ENCODE measurements at regions not wholly inside any gene's neighbourhood (a gene's known extent, or its start where the extent isn't known, plus 50 kb on each side); places are given as distances from the start of the nearest gene placed in this dataset.

DNA sequence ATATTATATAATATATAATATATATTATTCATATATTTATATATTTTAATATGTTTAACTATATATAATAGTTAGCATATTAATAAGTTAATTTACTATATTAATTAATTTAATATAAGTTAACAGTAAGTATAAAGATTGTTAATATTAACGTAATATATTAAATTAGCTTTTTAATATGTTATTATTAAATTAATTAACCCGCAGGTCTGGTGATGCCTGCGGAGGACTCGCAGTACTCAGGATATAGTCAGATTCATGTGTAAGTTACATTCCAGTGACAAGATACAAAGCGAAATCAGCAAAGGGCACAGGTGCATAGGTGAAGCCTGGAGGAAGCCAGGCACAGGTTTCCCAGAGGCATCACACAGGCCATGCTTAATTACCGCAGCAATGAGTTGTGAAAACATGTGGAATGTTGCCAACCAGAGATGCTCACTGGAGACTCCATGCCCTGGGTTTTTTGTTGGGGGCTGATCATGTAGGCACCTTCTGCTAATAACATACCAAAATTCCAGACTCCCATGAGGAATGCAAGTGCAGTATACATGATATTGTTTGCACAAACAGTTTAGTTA, 130.4 kb upstream of the MPHOSPH6 start:
- Histone ChIP-seq H4K20me1 (ENCODE audit: insufficient read depth) (no peaks in the 10 kb centered on the region), H3K27me3 (ENCODE audit: insufficient read depth) (peaks cover 4% of the 10 kb centered on the region), H3K27ac (ENCODE audit: low read depth in 2 of 2, low read length in 1 of 2) (no peak overlapping the region), H3F3A (replicated peaks; ENCODE audit: insufficient read depth) (no peaks in the 10 kb centered on the region), H3K4me3 (ENCODE audit: low read depth in 2 of 2, low read length in 1 of 2) (no peak overlapping the region), H3K4me1 (ENCODE audit: control insufficient read depth in 1 of 2, insufficient read depth in 2 of 2, low read depth in 1 of 2, low read length in 1 of 2) (no peaks in the 10 kb centered on the region), H3K9ac (no peak overlapping the region), H3K79me2 (ENCODE audit: insufficient read depth) (no peaks in the 10 kb centered on the region), H3K9me2 (no peaks in the 10 kb centered on the region), H2AFZ (ENCODE audit: low read depth) (no peak overlapping the region), H3K36me3 (replicated peaks in 1 of 2; ENCODE audit: control insufficient read depth in 1 of 2, insufficient read depth in 2 of 2, low read length in 1 of 2) (no peaks in the 10 kb centered on the region), H3K4me2 (no peak overlapping the region), H3K9me3 (no peaks in the 10 kb centered on the region)
- WGBS (ENCODE audit: low lambda C conversion rate), result 36% methylated on average over 6 of the region's 6 CpGs
- TF ChIP-seq JUND (IDR thresholded peaks at IDR 0.05), result no peak
- no peak for TF ChIP-seq EZH2phosphoT487 (IDR thresholded peaks at IDR 0.05; ENCODE audit: borderline replicate concordance, low read depth)
- no peak for TF ChIP-seq NRF1 (IDR thresholded peaks at IDR 0.05; ENCODE audit: low read depth, low read length)
- no peak for TF ChIP-seq FOXJ3 (CRISPR knock-in tag; IDR thresholded peaks at IDR 0.05)
- DNase-seq, result no peak
- CTCF ChIA-PET, result interaction anchor here (1.0 kb wide), 1 partner anchor 37 kb away, joined by 4 read pairs; no protein-coding TSS in a partner anchor
- POLR2A ChIA-PET, result no interaction called here

DNA sequence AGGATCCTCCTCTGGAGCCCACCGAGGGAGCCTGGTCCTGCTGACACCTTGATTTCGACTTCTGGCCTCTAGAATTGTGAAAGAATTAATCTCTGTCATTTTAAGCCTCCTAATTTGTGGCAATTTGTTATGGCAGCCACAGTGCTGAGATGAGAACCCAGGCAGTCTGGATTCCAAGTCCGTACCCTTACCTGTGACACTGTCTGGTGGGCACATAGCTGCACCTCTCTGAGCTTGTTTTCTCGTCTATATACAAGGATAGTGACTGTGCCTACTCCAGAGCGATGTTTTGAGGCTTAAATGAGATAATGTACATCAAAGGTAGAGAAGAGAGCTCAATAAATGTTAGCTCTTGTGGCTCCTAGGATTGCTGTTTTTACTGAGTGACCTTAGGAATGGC, 128.4 kb upstream of the MPHOSPH6 start:
- no peaks in the 10 kb centered on the region for H3K36me3 ChIP-seq (replicated peaks in 1 of 2; ENCODE audit: control insufficient read depth in 1 of 2, insufficient read depth in 2 of 2, low read length in 1 of 2)
- H3K27me3 ChIP-seq (ENCODE audit: insufficient read depth), result peaks cover 4% of the 10 kb centered on the region
- ChIA-PET POLR2A (no interaction called here), CTCF (no interaction called here)
- H2AFZ ChIP-seq (ENCODE audit: low read depth), result no peak overlapping the region
- no peak overlapping the region for H3K4me2 ChIP-seq
- no peaks in the 10 kb centered on the region for H3K4me1 ChIP-seq (ENCODE audit: control insufficient read depth in 1 of 2, insufficient read depth in 2 of 2, low read depth in 1 of 2, low read length in 1 of 2)
- no peaks in the 10 kb centered on the region for H3K79me2 ChIP-seq (ENCODE audit: insufficient read depth)
- no peak for DNase-seq
- no peak overlapping the region for H3K27ac ChIP-seq (ENCODE audit: low read depth in 2 of 2, low read length in 1 of 2)
- no peak overlapping the region for H3K4me3 ChIP-seq (ENCODE audit: low read depth in 2 of 2, low read length in 1 of 2)
- H3K9me3 ChIP-seq, result no peaks in the 10 kb centered on the region
- no peaks in the 10 kb centered on the region for H4K20me1 ChIP-seq (ENCODE audit: insufficient read depth)
- H3K9ac ChIP-seq, result no peak overlapping the region
- TF ChIP-seq, protein P1, sequence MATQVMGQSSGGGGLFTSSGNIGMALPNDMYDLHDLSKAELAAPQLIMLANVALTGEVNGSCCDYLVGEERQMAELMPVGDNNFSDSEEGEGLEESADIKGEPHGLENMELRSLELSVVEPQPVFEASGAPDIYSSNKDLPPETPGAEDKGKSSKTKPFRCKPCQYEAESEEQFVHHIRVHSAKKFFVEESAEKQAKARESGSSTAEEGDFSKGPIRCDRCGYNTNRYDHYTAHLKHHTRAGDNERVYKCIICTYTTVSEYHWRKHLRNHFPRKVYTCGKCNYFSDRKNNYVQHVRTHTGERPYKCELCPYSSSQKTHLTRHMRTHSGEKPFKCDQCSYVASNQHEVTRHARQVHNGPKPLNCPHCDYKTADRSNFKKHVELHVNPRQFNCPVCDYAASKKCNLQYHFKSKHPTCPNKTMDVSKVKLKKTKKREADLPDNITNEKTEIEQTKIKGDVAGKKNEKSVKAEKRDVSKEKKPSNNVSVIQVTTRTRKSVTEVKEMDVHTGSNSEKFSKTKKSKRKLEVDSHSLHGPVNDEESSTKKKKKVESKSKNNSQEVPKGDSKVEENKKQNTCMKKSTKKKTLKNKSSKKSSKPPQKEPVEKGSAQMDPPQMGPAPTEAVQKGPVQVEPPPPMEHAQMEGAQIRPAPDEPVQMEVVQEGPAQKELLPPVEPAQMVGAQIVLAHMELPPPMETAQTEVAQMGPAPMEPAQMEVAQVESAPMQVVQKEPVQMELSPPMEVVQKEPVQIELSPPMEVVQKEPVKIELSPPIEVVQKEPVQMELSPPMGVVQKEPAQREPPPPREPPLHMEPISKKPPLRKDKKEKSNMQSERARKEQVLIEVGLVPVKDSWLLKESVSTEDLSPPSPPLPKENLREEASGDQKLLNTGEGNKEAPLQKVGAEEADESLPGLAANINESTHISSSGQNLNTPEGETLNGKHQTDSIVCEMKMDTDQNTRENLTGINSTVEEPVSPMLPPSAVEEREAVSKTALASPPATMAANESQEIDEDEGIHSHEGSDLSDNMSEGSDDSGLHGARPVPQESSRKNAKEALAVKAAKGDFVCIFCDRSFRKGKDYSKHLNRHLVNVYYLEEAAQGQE (IDR thresholded peaks at IDR 0.05; ENCODE audit: low read depth, low read length), result no peak
- TF ChIP-seq, protein P2, sequence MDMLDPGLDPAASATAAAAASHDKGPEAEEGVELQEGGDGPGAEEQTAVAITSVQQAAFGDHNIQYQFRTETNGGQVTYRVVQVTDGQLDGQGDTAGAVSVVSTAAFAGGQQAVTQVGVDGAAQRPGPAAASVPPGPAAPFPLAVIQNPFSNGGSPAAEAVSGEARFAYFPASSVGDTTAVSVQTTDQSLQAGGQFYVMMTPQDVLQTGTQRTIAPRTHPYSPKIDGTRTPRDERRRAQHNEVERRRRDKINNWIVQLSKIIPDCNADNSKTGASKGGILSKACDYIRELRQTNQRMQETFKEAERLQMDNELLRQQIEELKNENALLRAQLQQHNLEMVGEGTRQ (IDR thresholded peaks at IDR 0.05; ENCODE audit: borderline replicate concordance, low read depth, low read length), result no peak
- TF ChIP-seq IRF3 (IDR thresholded peaks at IDR 0.05; ENCODE audit: low read depth, low read length), result no peak
- H3F3A ChIP-seq (replicated peaks; ENCODE audit: insufficient read depth), result no peaks in the 10 kb centered on the region
- WGBS (ENCODE audit: low lambda C conversion rate), result 12% methylated on average over 5 of the region's 5 CpGs
- no peaks in the 10 kb centered on the region for H3K9me2 ChIP-seq

All from SK-N-SH (cell line).